NCI-H2029 (cell line): ENCODE measurements at regions not wholly inside any gene's neighbourhood (a gene's known extent, or its start where the extent isn't known, plus 50 kb on each side); places are given as distances from the start of the nearest gene placed in this dataset.
A peak's percentile ranks its signal among the peaks of the same experiment; 100 is the strongest.

Experiments used
- DNase-seq: peaks from one replicate; lab custom pipeline; 2025; lab: John Stamatoyannopoulos, UW

DNA sequence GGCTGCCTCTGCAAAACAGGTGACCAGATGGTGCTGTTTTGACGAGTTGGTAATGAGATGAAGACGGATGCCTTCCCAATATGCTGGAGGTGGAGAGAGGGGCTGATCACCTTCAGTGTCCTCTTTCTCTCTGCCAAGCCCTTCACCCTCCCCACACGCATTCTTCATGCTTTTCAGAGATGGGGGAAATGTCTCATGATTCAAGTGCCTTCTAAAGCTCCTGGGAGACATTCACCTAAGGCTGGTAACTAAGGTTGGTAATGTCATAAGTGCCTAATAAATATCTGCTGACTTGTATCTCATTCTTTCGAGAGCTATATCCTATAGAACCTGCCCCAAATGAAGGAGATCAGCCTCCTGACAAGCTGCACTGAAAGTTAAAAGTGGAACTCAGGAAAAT is 86.2 kb upstream of the MBNL2 start:
- DNase-seq: no peak

DNA sequence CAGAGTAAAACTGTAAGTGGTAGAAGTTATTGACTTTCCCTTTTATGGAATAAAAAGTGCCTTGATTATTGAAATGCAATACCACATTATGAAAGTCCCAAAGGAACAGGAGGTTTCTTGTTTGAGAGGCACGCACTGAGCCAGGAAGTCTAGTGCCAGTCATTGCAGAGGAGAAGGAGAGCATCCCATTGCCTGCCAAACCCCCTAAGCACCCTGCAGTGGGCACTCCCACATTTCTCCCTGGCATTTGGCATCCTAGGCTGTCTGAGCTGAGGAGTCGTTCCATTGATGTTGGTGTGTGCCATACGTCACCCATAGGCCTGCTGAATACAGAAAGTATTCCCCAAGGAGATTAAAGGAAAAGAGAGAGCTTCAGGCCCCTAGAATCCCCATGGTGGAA is 85.7 kb upstream of the MBNL2 start:
- no peak for DNase-seq

DNA sequence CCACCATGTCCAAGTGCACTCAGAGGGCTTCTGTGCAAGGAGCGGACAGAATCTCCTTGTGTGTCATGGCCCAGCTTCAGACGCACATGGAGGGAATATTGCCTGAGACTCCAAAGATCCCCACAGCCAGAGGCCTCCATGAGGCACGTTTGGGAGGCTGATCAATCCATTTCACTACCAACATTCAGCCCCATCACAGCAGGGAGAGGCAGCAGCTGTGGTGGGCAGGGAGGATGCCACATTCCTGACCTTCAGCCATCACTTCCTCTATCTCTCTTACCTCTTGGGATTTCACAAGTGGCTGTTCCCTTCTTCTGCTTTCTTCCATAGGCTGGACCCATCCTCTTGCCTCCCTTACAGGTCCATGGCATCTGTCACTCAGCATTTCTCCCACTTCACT is 82.4 kb upstream of the MBNL2 start:
- DNase-seq: no peak

DNA sequence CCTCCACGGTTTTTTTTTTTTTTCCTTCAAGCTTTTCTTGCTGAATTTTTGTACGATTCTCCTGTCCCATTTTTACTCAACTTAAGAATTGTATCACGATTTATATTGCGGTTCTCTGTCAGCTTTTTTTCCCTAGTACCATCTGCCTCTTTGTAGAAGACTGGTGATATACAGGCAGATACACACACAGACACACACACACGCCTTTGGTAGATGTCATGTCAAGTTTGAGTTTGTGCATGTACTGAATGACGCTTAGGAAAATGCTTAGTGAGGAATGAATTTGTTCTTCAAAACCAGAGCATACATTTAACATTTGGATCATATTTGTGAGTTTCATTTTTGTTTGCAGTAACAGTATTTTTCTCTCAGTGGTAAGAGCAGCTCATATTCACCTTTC is 82.0 kb upstream of the MBNL2 start:
- no peak for DNase-seq

DNA sequence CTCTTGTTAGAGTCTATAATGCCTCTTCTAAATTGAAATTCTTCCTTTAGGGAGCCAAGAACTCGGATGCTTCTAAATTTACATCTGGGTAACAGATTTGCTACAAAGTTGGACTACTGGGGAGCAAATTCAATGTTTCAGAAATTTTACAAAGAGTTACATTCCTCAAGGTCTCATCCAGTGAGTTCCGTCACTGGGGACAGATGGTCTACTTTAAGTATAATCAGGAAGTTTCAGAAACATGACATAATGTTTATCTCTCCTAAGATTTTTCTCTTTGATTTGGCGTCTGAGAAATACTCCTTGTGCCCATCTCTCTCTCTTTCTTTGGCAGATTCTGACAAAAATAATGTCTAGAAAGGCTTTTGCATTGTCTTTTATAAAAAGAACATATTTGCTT is 81.5 kb upstream of the MBNL2 start:
- DNase-seq: no peak

DNA sequence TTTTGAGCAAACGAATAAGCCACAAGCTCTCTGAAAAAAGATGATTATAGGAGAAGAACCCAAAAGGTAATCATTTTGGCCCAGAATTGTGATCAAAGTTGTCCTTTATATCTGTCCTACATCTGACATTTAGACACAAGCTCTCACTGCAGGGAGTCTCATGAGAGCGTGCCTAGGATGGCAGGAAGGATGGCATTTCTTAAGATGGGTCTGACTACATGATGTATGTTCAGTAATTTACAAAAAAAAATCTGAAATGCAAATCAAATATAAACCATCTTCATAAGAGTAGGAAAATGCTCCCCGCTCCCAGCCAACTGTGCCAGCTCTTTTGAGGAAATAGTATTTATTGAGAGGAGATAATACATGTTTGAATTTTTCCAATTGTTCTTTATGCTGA is 81.0 kb upstream of the MBNL2 start:
- no peak for DNase-seq

DNA sequence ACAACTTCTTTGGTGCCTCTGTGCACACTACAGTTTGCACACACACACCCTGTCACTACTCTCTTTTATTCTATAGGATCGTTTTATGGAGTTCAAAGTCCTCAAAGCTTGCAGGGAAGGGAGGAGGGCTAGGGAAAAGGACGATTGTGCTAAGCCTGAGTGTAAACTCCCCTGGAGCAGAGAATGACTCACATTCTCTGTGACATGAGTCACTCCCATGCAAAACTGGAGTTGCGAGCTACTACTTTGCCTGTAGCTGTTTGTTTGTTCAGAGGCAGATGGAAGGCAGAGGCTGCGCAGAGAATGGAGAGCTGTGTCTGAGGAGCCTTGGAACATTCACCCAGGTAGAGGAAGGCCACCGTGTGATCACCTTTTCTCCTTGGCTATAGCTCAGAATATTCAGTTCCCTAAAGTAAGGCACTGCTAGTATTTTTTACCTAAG is 80.5 kb upstream of the MBNL2 start:
- DNase-seq: peak; percentile 34

DNA sequence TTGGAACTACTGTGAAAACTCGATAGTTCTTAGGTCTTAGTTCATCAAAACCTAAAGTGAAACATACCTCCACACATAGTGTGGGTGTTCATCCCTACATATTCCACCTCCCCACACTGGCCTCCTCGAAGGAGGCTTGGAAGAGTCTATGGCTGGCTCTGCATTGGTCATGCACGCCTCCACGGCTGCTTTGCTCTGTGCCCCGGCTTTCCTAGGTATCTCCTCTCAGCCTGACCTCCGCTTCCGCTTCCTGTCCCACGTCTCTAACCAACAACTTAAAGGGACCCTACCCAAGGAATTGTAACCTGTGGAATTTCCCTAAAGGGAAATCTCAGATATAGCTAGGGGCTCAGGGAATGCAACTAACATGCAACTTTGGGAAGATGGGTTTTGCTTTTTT is 79.7 kb upstream of the MBNL2 start:
- DNase-seq: no peak

DNA sequence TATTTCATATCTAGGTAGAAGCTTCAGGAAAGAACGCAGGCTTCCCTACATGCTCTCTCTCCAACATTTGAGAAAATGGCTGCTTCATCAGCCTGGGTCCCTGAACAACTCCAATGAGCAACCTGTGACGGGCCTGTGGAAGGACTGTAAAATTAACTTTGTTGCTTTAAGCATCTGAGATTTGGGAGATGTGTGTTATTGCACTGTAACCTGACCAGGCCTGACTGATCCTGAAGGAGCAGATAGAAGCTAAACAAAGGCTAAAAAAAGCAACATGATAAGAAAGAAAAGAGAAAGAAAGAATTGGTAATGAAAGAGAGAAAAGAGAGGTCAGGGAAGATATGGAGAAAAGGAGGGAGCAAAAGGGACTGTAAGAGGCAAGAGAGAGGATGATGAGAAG is 77.1 kb upstream of the MBNL2 start:
- no peak for DNase-seq

DNA sequence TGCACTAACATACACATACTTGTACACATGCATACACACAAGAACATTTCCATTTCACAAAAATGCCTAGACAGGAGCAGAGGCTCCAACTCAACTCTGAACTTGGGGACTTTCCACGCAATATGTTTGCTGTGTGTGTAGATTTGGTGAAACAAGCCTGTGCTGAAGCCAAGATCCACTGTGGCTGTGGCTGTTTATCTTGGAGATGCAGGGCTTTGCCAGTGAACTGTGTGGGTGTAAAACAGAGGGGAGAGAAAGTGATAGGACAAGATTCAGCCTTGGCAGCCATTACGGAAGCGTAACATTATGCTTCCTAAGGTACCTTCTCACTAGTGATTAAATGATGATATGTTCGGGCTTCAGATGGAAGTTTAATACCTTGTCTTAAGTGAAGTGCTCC is 73.2 kb upstream of the MBNL2 start:
- no peak for DNase-seq

DNA sequence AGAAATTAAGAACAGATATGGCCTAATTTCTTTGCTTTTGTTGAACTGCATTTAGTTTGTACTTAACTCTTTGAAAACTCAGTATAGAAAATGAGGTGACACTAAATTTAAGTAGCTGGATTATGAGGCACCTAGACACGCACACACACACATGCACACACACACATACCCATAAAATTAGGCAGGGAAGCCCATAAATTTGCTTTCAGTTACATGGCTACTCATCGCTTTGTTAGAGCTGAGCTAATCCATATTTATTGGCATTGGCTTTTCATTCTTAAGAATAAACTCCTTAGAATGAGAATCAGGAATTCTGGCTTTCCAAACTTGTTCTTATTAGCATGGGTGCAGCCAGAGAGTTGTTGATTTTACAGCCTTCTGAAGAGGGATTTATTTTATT is 61.7 kb upstream of the MBNL2 start:
- DNase-seq: no peak

DNA sequence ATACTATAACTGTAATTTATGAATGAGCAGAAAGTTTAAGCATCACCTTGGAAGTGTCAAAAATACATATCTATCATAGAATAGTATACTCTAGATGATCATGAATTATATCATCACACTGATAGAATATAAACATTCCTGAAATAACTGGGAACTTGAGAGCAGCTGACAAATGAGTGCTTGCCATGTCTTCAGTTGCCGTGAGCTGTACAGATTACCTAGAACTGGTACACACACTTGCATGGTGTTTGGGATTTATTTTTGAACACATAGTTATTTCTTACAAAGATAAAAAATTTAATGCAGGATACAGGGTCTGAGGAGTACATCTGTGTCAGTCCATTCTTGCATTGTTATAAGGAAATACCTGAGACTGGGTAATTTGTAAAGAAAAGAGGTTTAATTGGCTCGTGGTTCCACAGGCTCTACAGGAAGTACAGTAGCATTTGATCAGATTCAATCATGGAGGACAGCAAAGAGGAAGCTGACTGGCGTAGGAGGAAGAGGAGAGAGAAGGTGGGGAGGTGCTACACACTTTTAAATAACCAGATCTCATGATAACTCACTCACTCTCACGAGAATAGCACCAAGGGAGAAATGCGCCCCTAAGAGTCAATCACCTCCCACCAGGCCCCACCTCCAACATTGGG is 60.4 kb upstream of the MBNL2 start:
- DNase-seq: no peak

DNA sequence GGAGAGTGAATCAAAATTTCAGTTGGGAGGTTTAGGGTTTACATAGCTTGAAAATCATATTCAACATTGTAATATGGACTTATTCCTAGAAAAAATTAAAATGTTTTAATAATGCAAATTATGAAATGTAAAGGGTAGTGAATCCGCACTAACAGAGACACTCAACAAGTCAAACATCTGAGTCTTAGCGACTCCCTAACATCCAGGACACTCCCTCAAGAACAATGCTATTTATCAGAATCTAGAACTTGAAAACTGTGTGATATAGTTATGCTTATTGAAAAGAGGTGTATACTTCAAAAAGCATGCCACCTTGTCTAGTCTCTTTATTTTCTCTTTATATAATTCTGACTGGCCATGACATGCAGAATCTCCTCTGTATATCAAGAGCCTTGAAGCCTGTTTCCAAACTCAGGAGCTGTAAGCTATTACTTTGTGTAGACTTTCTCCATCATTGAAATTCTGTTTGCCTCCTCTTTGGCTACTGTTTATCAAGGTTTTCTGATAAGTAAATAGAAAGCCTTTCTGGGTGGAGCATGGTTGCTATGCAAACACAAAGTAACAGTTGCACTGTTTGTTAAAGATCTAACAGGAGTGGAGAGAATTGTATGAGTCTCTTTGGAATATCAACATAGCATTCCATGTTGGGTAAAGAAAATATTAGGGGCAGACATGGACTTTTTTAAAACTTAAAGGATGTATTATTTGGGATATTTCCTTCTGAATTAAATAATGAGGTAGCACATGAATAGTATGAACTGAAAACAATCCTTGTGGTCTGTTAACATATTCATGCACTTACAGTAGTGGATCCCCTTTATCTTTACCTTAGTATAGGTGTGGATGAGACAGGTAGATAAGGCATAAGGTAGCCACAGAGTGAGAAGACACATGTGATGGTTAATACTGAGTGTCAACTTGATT is 56.4 kb upstream of the MBNL2 start:
- no peak for DNase-seq

DNA sequence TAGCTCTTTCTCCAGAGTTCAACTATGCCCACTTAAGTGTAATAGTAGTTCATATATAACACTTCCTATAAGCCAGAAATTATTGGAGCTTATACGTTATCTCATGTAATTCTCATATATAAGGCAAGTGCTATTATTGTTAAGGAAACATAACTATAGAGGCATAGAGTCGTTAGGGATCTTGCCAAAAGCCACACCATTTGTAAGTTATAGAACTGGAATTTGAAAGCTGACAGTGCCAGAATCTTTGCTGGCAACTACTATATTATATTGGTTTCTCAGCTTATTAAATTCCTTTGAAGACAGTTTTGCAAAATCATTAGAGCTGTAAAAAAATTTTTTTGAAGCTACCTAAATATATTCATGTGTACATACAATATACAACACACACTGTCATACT is 51.0 kb upstream of the MBNL2 start:
- no peak for DNase-seq
